ENCODE measurements at regions not wholly inside any gene's neighbourhood (a gene's known extent, or its start where the extent isn't known, plus 50 kb on each side); places are given as distances from the start of the nearest gene placed in this dataset.
"Not testable (repeated sequence)": the region's sequence is repeated elsewhere in the genome, so short reads cannot be mapped to it uniquely, and the experiment has no call there.

GRCh38 chr9:28971881-28972280, 1398.6 kb upstream of the C9orf72 start:
- no peak for TF ChIP-seq CTCF (IDR thresholded peaks at IDR 0.05)

GRCh38 chr9:28976250-28976649, 1403.0 kb upstream of the C9orf72 start:
- H3K9me3 ChIP-seq = no peaks in the 10 kb centered on the region

More at GRCh38 chr9:28971881-28972280, 1398.6 kb upstream of the C9orf72 start:
- Histone ChIP-seq H3K27me3 (no peaks in the 10 kb centered on the region), H3K9me3 (no peaks in the 10 kb centered on the region), H3K4me1 (no peaks in the 10 kb centered on the region), H3K36me3 (no peaks in the 10 kb centered on the region), H3K9ac (ENCODE audit: low read depth in 2 of 2, low read length in 2 of 2) (no peak overlapping the region), H3K27ac (no peak overlapping the region), H3K4me3 (no peak overlapping the region)
- intact Hi-C loops (cut with DNase I) = no loop called here
- DNase-seq = no peak

GRCh38 chr9:28976684-28977083, 1403.4 kb upstream of the C9orf72 start:
- intact Hi-C loops (cut with DNase I) = no loop called here
- no peak overlapping the region for H3K4me3 ChIP-seq
- no peak overlapping the region for H3K9ac ChIP-seq (ENCODE audit: low read depth in 2 of 2, low read length in 2 of 2)
- H3K27ac ChIP-seq = no peak overlapping the region
- no peaks in the 10 kb centered on the region for H3K27me3 ChIP-seq
- no peaks in the 10 kb centered on the region for H3K36me3 ChIP-seq
- H3K4me1 ChIP-seq = no peaks in the 10 kb centered on the region
- H3K9me3 ChIP-seq = no peaks in the 10 kb centered on the region
- DNase-seq = no peak
- no peak for TF ChIP-seq CTCF (IDR thresholded peaks at IDR 0.05)

More at GRCh38 chr9:28976250-28976649, 1403.0 kb upstream of the C9orf72 start:
- Histone ChIP-seq H3K9ac (ENCODE audit: low read depth in 2 of 2, low read length in 2 of 2) (no peak overlapping the region), H3K4me3 (no peak overlapping the region), H3K36me3 (no peaks in the 10 kb centered on the region), H3K27ac (no peak overlapping the region), H3K27me3 (no peaks in the 10 kb centered on the region), H3K4me1 (no peaks in the 10 kb centered on the region)
- intact Hi-C loops (cut with DNase I) = no loop called here
- TF ChIP-seq CTCF (IDR thresholded peaks at IDR 0.05) = no peak
- DNase-seq = no peak

- intact Hi-C loops (cut with DNase I) = no loop called here
- no peak for DNase-seq
- Histone ChIP-seq H3K27ac (no peak overlapping the region), H3K9me3 (no peaks in the 10 kb centered on the region), H3K4me3 (no peak overlapping the region), H3K27me3 (no peaks in the 10 kb centered on the region), H3K9ac (ENCODE audit: low read depth in 2 of 2, low read length in 2 of 2) (no peak overlapping the region), H3K36me3 (no peaks in the 10 kb centered on the region), H3K4me1 (no peaks in the 10 kb centered on the region)
- TF ChIP-seq CTCF (IDR thresholded peaks at IDR 0.05) = no peak
Observed at GRCh38 chr9:28981129-28981528, 1407.8 kb upstream of the C9orf72 start.

GRCh38 chr9:28981711-28982110, 1408.4 kb upstream of the C9orf72 start:
- Histone ChIP-seq H3K36me3 (no peaks in the 10 kb centered on the region), H3K4me3 (no peak overlapping the region), H3K9ac (ENCODE audit: low read depth in 2 of 2, low read length in 2 of 2) (no peak overlapping the region), H3K9me3 (no peaks in the 10 kb centered on the region), H3K27me3 (no peaks in the 10 kb centered on the region), H3K27ac (no peak overlapping the region), H3K4me1 (no peaks in the 10 kb centered on the region)
- no peak for DNase-seq
- intact Hi-C loops (cut with DNase I) = no loop called here
- TF ChIP-seq CTCF (IDR thresholded peaks at IDR 0.05) = no peak

- Histone ChIP-seq H3K27me3 (no peaks in the 10 kb centered on the region), H3K9me3 (no peaks in the 10 kb centered on the region), H3K4me1 (no peaks in the 10 kb centered on the region), H3K9ac (ENCODE audit: low read depth in 2 of 2, low read length in 2 of 2) (no peak overlapping the region), H3K4me3 (no peak overlapping the region), H3K36me3 (no peaks in the 10 kb centered on the region), H3K27ac (no peak overlapping the region)
- TF ChIP-seq CTCF (IDR thresholded peaks at IDR 0.05) = no peak
- DNase-seq = no peak
- intact Hi-C loops (cut with DNase I) = no loop called here
Observed at GRCh38 chr9:28984016-28984415, 1410.7 kb upstream of the C9orf72 start.

- H3K4me1 ChIP-seq; H3K4me3 ChIP-seq; H3K36me3 ChIP-seq; H3K27ac ChIP-seq; H3K9me3 ChIP-seq; H3K9ac ChIP-seq (ENCODE audit: low read depth in 2 of 2, low read length in 2 of 2); DNase-seq; intact Hi-C loops (cut with DNase I); H3K27me3 ChIP-seq: not testable (repeated sequence)
Observed at GRCh38 chr9:28990009-28990408, 1416.7 kb upstream of the C9orf72 start.
